Mammary epithelial cell (primary cell): ENCODE measurements at regions not wholly inside any gene's neighbourhood (a gene's known extent, or its start where the extent isn't known, plus 50 kb on each side); places are given as distances from the start of the nearest gene placed in this dataset.

Source experiments
- EZH2 ChIP-seq: IDR thresholded peaks from 2 replicates; pipeline ENCODE4 v1.6.1; 2012; ENCODE audit warnings: low read length, inconsistent platforms, borderline replicate concordance
- TF ChIP-seq, protein P1 (sequence below), 2 donors: IDR thresholded peaks in 1 of 2; conservative IDR thresholded peaks in 1 of 2; 2 replicates each; pipeline ENCODE4 v1.5.1; 2011 to 2012; ENCODE audit warnings: inconsistent platforms in 2 of 2, low read length in 2 of 2, mild to moderate bottlenecking in 2 of 2, control low read depth in 1 of 2, low read depth in 1 of 2; ENCODE audit not compliant: insufficient read depth in 1 of 2; ENCODE audit errors: extremely low read depth in 1 of 2

GRCh38 chr14:65981192-65981843 lies 504.9 kb upstream of the CCDC196 start:
- TF ChIP-seq, protein P1, sequence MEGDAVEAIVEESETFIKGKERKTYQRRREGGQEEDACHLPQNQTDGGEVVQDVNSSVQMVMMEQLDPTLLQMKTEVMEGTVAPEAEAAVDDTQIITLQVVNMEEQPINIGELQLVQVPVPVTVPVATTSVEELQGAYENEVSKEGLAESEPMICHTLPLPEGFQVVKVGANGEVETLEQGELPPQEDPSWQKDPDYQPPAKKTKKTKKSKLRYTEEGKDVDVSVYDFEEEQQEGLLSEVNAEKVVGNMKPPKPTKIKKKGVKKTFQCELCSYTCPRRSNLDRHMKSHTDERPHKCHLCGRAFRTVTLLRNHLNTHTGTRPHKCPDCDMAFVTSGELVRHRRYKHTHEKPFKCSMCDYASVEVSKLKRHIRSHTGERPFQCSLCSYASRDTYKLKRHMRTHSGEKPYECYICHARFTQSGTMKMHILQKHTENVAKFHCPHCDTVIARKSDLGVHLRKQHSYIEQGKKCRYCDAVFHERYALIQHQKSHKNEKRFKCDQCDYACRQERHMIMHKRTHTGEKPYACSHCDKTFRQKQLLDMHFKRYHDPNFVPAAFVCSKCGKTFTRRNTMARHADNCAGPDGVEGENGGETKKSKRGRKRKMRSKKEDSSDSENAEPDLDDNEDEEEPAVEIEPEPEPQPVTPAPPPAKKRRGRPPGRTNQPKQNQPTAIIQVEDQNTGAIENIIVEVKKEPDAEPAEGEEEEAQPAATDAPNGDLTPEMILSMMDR (conservative IDR thresholded peaks at IDR 0.05 in 1 of 2, IDR thresholded peaks at IDR 0.05 in 1 of 2; ENCODE audit: extremely low read depth in 1 of 2, insufficient read depth in 1 of 2, low read depth in 1 of 2, low read length in 2 of 2) = no peak
- no peak for TF ChIP-seq EZH2
